HT1080 (cell line): ENCODE measurements at regions not wholly inside any gene's neighbourhood (a gene's known extent, or its start where the extent isn't known, plus 50 kb on each side); places are given as distances from the start of the nearest gene placed in this dataset.
"Not testable (repeated sequence)": the region's sequence is repeated elsewhere in the genome, so short reads cannot be mapped to it uniquely, and the experiment has no call there.

Source experiments
- DNase-seq: peaks from one replicate; pipeline ENCODE4 v3.0.0-alpha.2; 2015; ENCODE audit warnings: low read depth

- DNase-seq = not testable (repeated sequence)
These were observed 79.6 kb upstream of the SLC6A11 start for GRCh38 chr3:10736444-10736843.

GRCh38 chr3:10737785-10738184 is 78.2 kb upstream of the SLC6A11 start:
- DNase-seq = no peak

GRCh38 chr3:10738688-10739372 is 77.2 kb upstream of the SLC6A11 start:
- DNase-seq = peak; percentile 54

- DNase-seq = no peak
These were observed 75.1 kb upstream of the SLC6A11 start for GRCh38 chr3:10740954-10741353.

- DNase-seq = no peak
These were observed 73.9 kb upstream of the SLC6A11 start for GRCh38 chr3:10741891-10742671.

GRCh38 chr3:10743366-10744097 is 72.5 kb upstream of the SLC6A11 start:
- DNase-seq = no peak

GRCh38 chr3:10744098-10744465 is 71.9 kb upstream of the SLC6A11 start:
- peak; percentile 12 for DNase-seq

GRCh38 chr3:10745392-10745791 is 70.6 kb upstream of the SLC6A11 start:
- no peak for DNase-seq

- DNase-seq = no peak
These were observed 70.0 kb upstream of the SLC6A11 start for GRCh38 chr3:10746001-10746400.

- no peak for DNase-seq
These were observed 69.3 kb upstream of the SLC6A11 start for GRCh38 chr3:10746684-10747083.

GRCh38 chr3:10747341-10747740 is 68.7 kb upstream of the SLC6A11 start:
- DNase-seq = no peak

- no peak for DNase-seq
These were observed 68.0 kb upstream of the SLC6A11 start for GRCh38 chr3:10748040-10748439.

- peak; percentile 13 for DNase-seq
These were observed 62.1 kb upstream of the SLC6A11 start for GRCh38 chr3:10753964-10754363.

GRCh38 chr3:10756546-10756945 is 59.5 kb upstream of the SLC6A11 start:
- no peak for DNase-seq

- peak; percentile 70 for DNase-seq
These were observed 58.8 kb upstream of the SLC6A11 start for GRCh38 chr3:10757021-10757820.

- no peak for DNase-seq
These were observed 58.3 kb upstream of the SLC6A11 start for GRCh38 chr3:10757821-10758130.

- DNase-seq = peak; percentile 57
These were observed 57.6 kb upstream of the SLC6A11 start for GRCh38 chr3:10758304-10759037.

- no peak for DNase-seq
These were observed 56.5 kb upstream of the SLC6A11 start for GRCh38 chr3:10759495-10759894.

GRCh38 chr3:10760199-10760598 is 55.8 kb upstream of the SLC6A11 start:
- no peak for DNase-seq

- no peak for DNase-seq
These were observed 54.4 kb upstream of the SLC6A11 start for GRCh38 chr3:10761583-10761982.

- no peak for DNase-seq
These were observed 53.9 kb upstream of the SLC6A11 start for GRCh38 chr3:10762116-10762515.
